IMR-90 (cell line): ENCODE measurements at regions not wholly inside any gene's neighbourhood (a gene's known extent, or its start where the extent isn't known, plus 50 kb on each side); places are given as distances from the start of the nearest gene placed in this dataset.

Experiments
- ATAC-seq: fragments of 200-7000 bp; cut with Tn5 transposase; 2 replicates; pipeline ENCODE4 v1.9.1; 2020; ENCODE audit warnings: low read depth, mild to moderate bottlenecking, moderate library complexity
- BruUV-seq: library from RNA; stranded (reverse); fragments of 400-500 nt; replicated peaks from 2 replicates; lab custom pipeline; 2021; lab: Mats Ljungman, UMichigan
- CTCF ChIA-PET: fragments of 300-600 bp; formaldehyde crosslinking; extraction: SDS; loops from one replicate; lab custom pipeline; 2021; ENCODE audit warnings: antibody characterized with exemption; lab: Yijun Ruan, JAX
- POLR2A ChIA-PET: fragments of 300-600 bp; sonication (Branson Sonifier 250); formaldehyde crosslinking; loops from one replicate; lab custom pipeline; 2022; ENCODE audit warnings: antibody characterized with exemption; ENCODE audit not compliant: unreplicated experiment; lab: Charles Lee
- DNase-seq: peaks from one replicate; pipeline ENCODE4 v3.0.0; 2013
- H2AFZ ChIP-seq: replicated peaks from 2 replicates; pipeline ENCODE3; 2013; ENCODE audit warnings: low read length, mild to moderate bottlenecking; ENCODE audit not compliant: poor library complexity
- H2AK5ac ChIP-seq: 2 replicates; pipeline ENCODE4 v1.6.1; 2013; ENCODE audit warnings: low read depth, low read length, inconsistent platforms
- H2AK9ac ChIP-seq: replicated peaks from 2 replicates; pipeline ENCODE3; 2013; ENCODE audit warnings: mild to moderate bottlenecking, low read depth, low read length, moderate library complexity; ENCODE audit not compliant: poor library complexity
- H2BK120ac ChIP-seq: 2 replicates; pipeline ENCODE4 v1.6.1; 2013; ENCODE audit warnings: low read depth, low read length, inconsistent platforms
- H2BK15ac ChIP-seq: 3 replicates; pipeline ENCODE4 v1.6.1; 2013; ENCODE audit warnings: low read depth, low read length, inconsistent platforms
- H2BK20ac ChIP-seq: 2 replicates; pipeline ENCODE4 v1.6.1; 2013; ENCODE audit warnings: low read depth, mild to moderate bottlenecking, inconsistent platforms, low read length, moderate library complexity
- H2BK5ac ChIP-seq: 2 replicates; pipeline ENCODE4 v1.6.1; 2013; ENCODE audit warnings: mild to moderate bottlenecking, low read depth, low read length, inconsistent platforms; ENCODE audit not compliant: poor library complexity, severe bottlenecking
- H3K14ac ChIP-seq: replicated peaks from 2 replicates; pipeline ENCODE4 v1.6.1; 2013; ENCODE audit warnings: low read depth, low read length, inconsistent platforms
- H3K18ac ChIP-seq: 2 replicates; pipeline ENCODE4 v1.6.1; 2013; ENCODE audit warnings: low read depth, low read length, control low read depth
- H3K23ac ChIP-seq: 2 replicates; pipeline ENCODE4 v1.6.1; 2013; ENCODE audit warnings: low read depth, low read length, inconsistent platforms
- H3K27ac ChIP-seq: 2 replicates; pipeline ENCODE4 v1.5.1; 2013; ENCODE audit warnings: mild to moderate bottlenecking, control low read depth, low read length; ENCODE audit not compliant: insufficient read depth
- H3K27me3 ChIP-seq: 2 replicates; pipeline ENCODE4 v1.6.1; 2013; ENCODE audit warnings: low read length; ENCODE audit not compliant: control insufficient read depth, insufficient read depth
- H3K36me3 ChIP-seq: 2 replicates; pipeline ENCODE4 v1.6.1; 2013; ENCODE audit warnings: low read length, mixed read lengths; ENCODE audit not compliant: control insufficient read depth, insufficient read depth
- H3K4ac ChIP-seq: 2 replicates; pipeline ENCODE4 v1.6.1; 2013; ENCODE audit warnings: low read depth, low read length, inconsistent platforms
- H3K4me1 ChIP-seq: 2 replicates; pipeline ENCODE4 v1.6.1; 2013; ENCODE audit warnings: low read length, mixed read lengths; ENCODE audit not compliant: control insufficient read depth, insufficient read depth
- H3K4me2 ChIP-seq: 2 replicates; pipeline ENCODE4 v1.6.1; 2013; ENCODE audit warnings: low read depth, mild to moderate bottlenecking, control low read depth, low read length, moderate library complexity
- H3K4me3 ChIP-seq: 2 replicates; pipeline ENCODE4 v1.5.1; 2013; ENCODE audit warnings: low read depth, mild to moderate bottlenecking, control low read depth, low read length, moderate library complexity; ENCODE audit not compliant: insufficient read depth
- H3K56ac ChIP-seq: 2 replicates; pipeline ENCODE4 v1.6.1; 2013; ENCODE audit warnings: low read length, inconsistent platforms; ENCODE audit not compliant: insufficient read depth; ENCODE audit errors: extremely low read depth
- H3K79me1 ChIP-seq, 2 experiments: 2 replicates each; pipeline ENCODE4 v1.6.1; 2013; ENCODE audit warnings: low read length in 2 of 2, inconsistent platforms in 1 of 2, low read depth in 1 of 2
- H3K9ac ChIP-seq: 2 replicates; pipeline ENCODE4 v1.6.1; 2013; ENCODE audit warnings: low read depth, low read length, control low read depth
- H3K9me1 ChIP-seq: 2 replicates; pipeline ENCODE4 v1.6.1; 2013; ENCODE audit warnings: low read length, inconsistent platforms; ENCODE audit not compliant: insufficient read depth
- H3K9me3 ChIP-seq: 2 replicates; pipeline ENCODE4 v1.6.1; 2013; ENCODE audit warnings: low read length; ENCODE audit not compliant: control insufficient read depth, insufficient read depth
- H4K20me1 ChIP-seq: 2 replicates; pipeline ENCODE4 v1.6.1; 2013; ENCODE audit warnings: low read length, inconsistent platforms; ENCODE audit not compliant: insufficient read depth
- H4K5ac ChIP-seq: 2 replicates; pipeline ENCODE4 v1.6.1; 2013; ENCODE audit warnings: mild to moderate bottlenecking, low read depth, low read length, control low read depth
- H4K8ac ChIP-seq, 2 experiments: 2 replicates each; pipeline ENCODE4 v1.6.1; 2013; ENCODE audit warnings: low read depth in 2 of 2, low read length in 2 of 2, control low read depth in 1 of 2, inconsistent platforms in 1 of 2
- H4K91ac ChIP-seq: 2 replicates; pipeline ENCODE4 v1.6.1; 2013; ENCODE audit warnings: low read depth, low read length, inconsistent platforms; ENCODE audit not compliant: insufficient read depth
- BHLHE40 ChIP-seq: fragments of 150-350 bp; IDR thresholded peaks from 2 replicates; pipeline ENCODE4 v1.6.1; 2016; ENCODE audit warnings: mild to moderate bottlenecking, low read depth, low read length
- CEBPB ChIP-seq: IDR thresholded peaks from 2 replicates; pipeline ENCODE4 v1.6.1; 2012; ENCODE audit warnings: low read depth, low read length, improper control_type of control experiment
- CHD1 ChIP-seq: IDR thresholded peaks from 2 replicates; pipeline ENCODE4 v1.6.1; 2012; ENCODE audit warnings: low read depth, low read length, improper control_type of control experiment
- CTCF ChIP-seq: conservative IDR thresholded peaks from 2 replicates; pipeline ENCODE4 v1.5.1; 2012; ENCODE audit warnings: mild to moderate bottlenecking, low read depth, low read length, improper control_type of control experiment
- ELK1 ChIP-seq: fragments of 150-350 bp; IDR thresholded peaks from 2 replicates; pipeline ENCODE4 v1.6.1; 2016; ENCODE audit warnings: low read depth, mild to moderate bottlenecking, low read length, moderate library complexity, borderline replicate concordance
- FOS ChIP-seq: fragments of 150-350 bp; IDR thresholded peaks from 2 replicates; pipeline ENCODE4 v1.6.1; 2016; ENCODE audit warnings: low read depth, low read length
- MAFK ChIP-seq: IDR thresholded peaks from 2 replicates; pipeline ENCODE4 v1.6.1; 2012; ENCODE audit warnings: low read depth, low read length, improper control_type of control experiment
- MAZ ChIP-seq: IDR thresholded peaks from 2 replicates; pipeline ENCODE4 v1.6.1; 2012; ENCODE audit warnings: low read depth, mild to moderate bottlenecking, low read length, improper control_type of control experiment, moderate library complexity, borderline replicate concordance
- MXI1 ChIP-seq: IDR thresholded peaks from 2 replicates; pipeline ENCODE4 v1.6.1; 2012; ENCODE audit warnings: low read depth, mild to moderate bottlenecking, low read length, moderate library complexity, borderline replicate concordance
- NFE2L2 ChIP-seq: fragments of 150-350 bp; IDR thresholded peaks from 2 replicates; pipeline ENCODE4 v1.6.1; 2016; ENCODE audit warnings: low read depth, mild to moderate bottlenecking, low read length
- POLR2A ChIP-seq: IDR thresholded peaks from 2 replicates; pipeline ENCODE4 v1.6.1; 2012; ENCODE audit warnings: mild to moderate bottlenecking, low read depth, low read length
- RAD21 ChIP-seq: IDR thresholded peaks from 2 replicates; pipeline ENCODE4 v1.6.1; 2012; ENCODE audit warnings: low read length, improper control_type of control experiment
- RCOR1 ChIP-seq: IDR thresholded peaks from 2 replicates; pipeline ENCODE4 v1.6.1; 2012; ENCODE audit warnings: mild to moderate bottlenecking, low read length, improper control_type of control experiment; ENCODE audit not compliant: insufficient replicate concordance
- RFX5 ChIP-seq: IDR thresholded peaks from 2 replicates; pipeline ENCODE4 v1.8.0; 2012; ENCODE audit warnings: low read depth, mild to moderate bottlenecking, low read length, moderate library complexity
- SMC3 ChIP-seq: fragments of 150-350 bp; IDR thresholded peaks from 2 replicates; pipeline ENCODE4 v1.6.1; 2016; ENCODE audit warnings: low read depth, mild to moderate bottlenecking, antibody characterized with exemption, low read length, moderate library complexity
- USF2 ChIP-seq: fragments of 150-350 bp; IDR thresholded peaks from 2 replicates; pipeline ENCODE4 v1.6.1; 2017; ENCODE audit warnings: mild to moderate bottlenecking, antibody characterized with exemption, low read length, low read depth
- WGBS, 2 experiments: methylation state at CpG; one replicate each; pipeline versions ENCODE4 v1.1.5 to v1.1.7; 2013; ENCODE audit warnings: missing lambda C conversion rate in 2 of 2; ENCODE audit not compliant: insufficient read length in 1 of 2; ENCODE audit errors: extremely low coverage in 2 of 2; 5-methylcytosine and 5-hydroxymethylcytosine counted together
- dilution Hi-C: fragments of 300-500 bp; cut with HindIII; formaldehyde crosslinking; loops from one replicate; pipeline ENCODE4 v1.14.3; 2018; ENCODE audit warnings: low sequenced_read_pairs; ENCODE audit not compliant: unreplicated experiment
- in situ Hi-C: fragments of 300-500 bp; cut with MboI; formaldehyde crosslinking; loops from 3 replicates; pipeline ENCODE4 v1.14.3; 2019; ENCODE audit warnings: low sequenced_read_pairs, inconsistent platforms, mixed read lengths
- intact Hi-C: fragments of 100-400 bp; cut with micrococcal nuclease; formaldehyde crosslinking; loops from 2 replicates; pipeline ENCODE4 v1.10.0; 2022

- Histone ChIP-seq H3K4ac (no peak overlapping the region), H3K9me3 (peaks cover 7% of the 10 kb centered on the region), H4K20me1 (no peaks in the 10 kb centered on the region), H2AK5ac (no peak overlapping the region), H3K9me1 (no peaks in the 10 kb centered on the region), H2BK120ac (no peak overlapping the region), H3K27me3 (no peaks in the 10 kb centered on the region), H3K9ac (no peak overlapping the region), H3K79me1 (no peaks in the 10 kb centered on the region), H3K56ac (no peak overlapping the region), H2AFZ (no peak overlapping the region), H3K14ac (no peak overlapping the region), H2AK9ac (no peak overlapping the region), H4K5ac (no peak overlapping the region), H2BK5ac (no peak overlapping the region), H3K4me3 (no peak overlapping the region), H4K8ac (no peak overlapping the region), H3K36me3 (no peaks in the 10 kb centered on the region), H3K18ac (no peak overlapping the region), H4K91ac (no peak overlapping the region), H3K27ac (no peak overlapping the region), H3K23ac (no peak overlapping the region), H3K4me2 (no peak overlapping the region), H2BK15ac (no peak overlapping the region), H2BK20ac (no peak overlapping the region), H3K4me1 (no peaks in the 10 kb centered on the region)
- POLR2A ChIA-PET: no interaction called here
- ATAC-seq (no peak), DNase-seq (no peak)
- in situ Hi-C loops: no loop called here
- WGBS, 2 experiments: 44% methylated on average over 3 of the region's 4 CpGs; no CpG with 5 or more reads in 1 of the 2 experiments
- BruUV-seq: no TSS peak
- CTCF ChIA-PET: no interaction called here
- intact Hi-C loops: no loop called here
- dilution Hi-C loops: no loop called here
- no peak for TF ChIP-seq POLR2A
- TF ChIP-seq USF2: no peak
- TF ChIP-seq FOS: no peak
- TF ChIP-seq CHD1: no peak
- TF ChIP-seq RFX5: no peak
- no peak for TF ChIP-seq BHLHE40
- TF ChIP-seq CEBPB: no peak
- TF ChIP-seq MAFK: no peak
- no peak for TF ChIP-seq RCOR1
- no peak for TF ChIP-seq MXI1
- TF ChIP-seq RAD21: no peak
- no peak for TF ChIP-seq CTCF
- TF ChIP-seq ELK1: no peak
- TF ChIP-seq SMC3: no peak
- no peak for TF ChIP-seq MAZ
- no peak for TF ChIP-seq NFE2L2
Observed at GRCh38 chrX:7709845-7710244, 133.1 kb upstream of the VCX start.
